GM06990 (cell line): ENCODE measurements at regions not wholly inside any gene's neighbourhood (a gene's known extent, or its start where the extent isn't known, plus 50 kb on each side); places are given as distances from the start of the nearest gene placed in this dataset.

Experiments used
- DNase-seq: peaks from one replicate; pipeline ENCODE4 v3.0.0-alpha.2; 2011; ENCODE audit not compliant: insufficient read length; ENCODE audit errors: extremely low read depth
- H3K27me3 ChIP-seq: replicated peaks from 2 replicates; pipeline ENCODE4 v1.6.0; 2011; ENCODE audit warnings: low read length; ENCODE audit not compliant: control insufficient read depth, insufficient read depth
- H3K36me3 ChIP-seq: 2 replicates; pipeline ENCODE4 v1.5.1; 2011; ENCODE audit warnings: low read length; ENCODE audit not compliant: control insufficient read depth, insufficient read depth
- H3K4me3 ChIP-seq: replicated peaks from 2 replicates; pipeline ENCODE4 v1.5.1; 2011; ENCODE audit warnings: low read depth, mild to moderate bottlenecking, control low read depth, low read length
- TF ChIP-seq, protein P1 (sequence below): IDR thresholded peaks from 2 replicates; pipeline ENCODE4 v1.5.1; 2011; ENCODE audit warnings: low read length, control low read depth, mild to moderate bottlenecking, inconsistent platforms; ENCODE audit not compliant: insufficient read depth, poor library complexity, severe bottlenecking

DNA sequence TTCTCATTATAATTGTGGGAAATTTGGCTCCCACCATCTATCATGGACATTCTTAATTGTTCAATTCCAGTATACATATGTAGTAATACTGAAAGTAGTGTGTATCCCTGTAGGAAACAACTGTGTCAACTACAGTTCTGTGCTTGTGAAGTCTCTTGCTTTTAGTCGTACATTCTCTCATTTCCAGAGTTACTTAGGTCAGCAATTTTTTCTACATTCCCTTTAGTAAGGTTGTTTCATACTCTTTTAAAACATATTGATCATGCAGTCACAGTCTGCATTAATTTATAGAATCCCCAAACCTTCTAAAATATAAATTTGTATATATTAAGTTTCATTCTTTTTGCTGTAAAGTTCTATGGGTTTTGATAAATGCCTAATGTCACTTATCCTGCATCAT is 289.2 kb upstream of the PCDH10 start:
- Histone ChIP-seq H3K27me3 (no peaks in the 10 kb centered on the region), H3K4me3 (no peak overlapping the region), H3K36me3 (no peaks in the 10 kb centered on the region)
- TF ChIP-seq, protein P1, sequence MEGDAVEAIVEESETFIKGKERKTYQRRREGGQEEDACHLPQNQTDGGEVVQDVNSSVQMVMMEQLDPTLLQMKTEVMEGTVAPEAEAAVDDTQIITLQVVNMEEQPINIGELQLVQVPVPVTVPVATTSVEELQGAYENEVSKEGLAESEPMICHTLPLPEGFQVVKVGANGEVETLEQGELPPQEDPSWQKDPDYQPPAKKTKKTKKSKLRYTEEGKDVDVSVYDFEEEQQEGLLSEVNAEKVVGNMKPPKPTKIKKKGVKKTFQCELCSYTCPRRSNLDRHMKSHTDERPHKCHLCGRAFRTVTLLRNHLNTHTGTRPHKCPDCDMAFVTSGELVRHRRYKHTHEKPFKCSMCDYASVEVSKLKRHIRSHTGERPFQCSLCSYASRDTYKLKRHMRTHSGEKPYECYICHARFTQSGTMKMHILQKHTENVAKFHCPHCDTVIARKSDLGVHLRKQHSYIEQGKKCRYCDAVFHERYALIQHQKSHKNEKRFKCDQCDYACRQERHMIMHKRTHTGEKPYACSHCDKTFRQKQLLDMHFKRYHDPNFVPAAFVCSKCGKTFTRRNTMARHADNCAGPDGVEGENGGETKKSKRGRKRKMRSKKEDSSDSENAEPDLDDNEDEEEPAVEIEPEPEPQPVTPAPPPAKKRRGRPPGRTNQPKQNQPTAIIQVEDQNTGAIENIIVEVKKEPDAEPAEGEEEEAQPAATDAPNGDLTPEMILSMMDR, result no peak
- no peak for DNase-seq

DNA sequence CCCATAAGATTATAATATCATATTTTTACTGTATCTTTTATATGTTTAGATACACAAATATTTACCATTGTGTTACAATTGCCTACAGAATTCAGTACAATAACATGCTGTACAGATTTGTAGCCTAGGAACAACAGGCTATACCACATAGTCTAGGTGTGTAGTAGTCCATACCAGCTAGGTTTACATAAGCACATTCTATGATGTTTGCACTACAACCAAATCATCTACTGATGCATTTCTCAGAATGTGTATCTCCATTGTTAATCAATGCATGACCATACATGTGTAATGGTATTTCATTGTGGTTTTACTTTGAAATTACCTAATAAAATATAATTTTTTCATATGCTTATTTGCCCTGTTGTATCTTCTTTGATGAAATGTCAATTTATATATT is 288.1 kb upstream of the PCDH10 start:
- no peaks in the 10 kb centered on the region for H3K27me3 ChIP-seq
- H3K4me3 ChIP-seq, result no peak overlapping the region
- no peaks in the 10 kb centered on the region for H3K36me3 ChIP-seq
- no peak for DNase-seq
- TF ChIP-seq, protein P1, result no peak

DNA sequence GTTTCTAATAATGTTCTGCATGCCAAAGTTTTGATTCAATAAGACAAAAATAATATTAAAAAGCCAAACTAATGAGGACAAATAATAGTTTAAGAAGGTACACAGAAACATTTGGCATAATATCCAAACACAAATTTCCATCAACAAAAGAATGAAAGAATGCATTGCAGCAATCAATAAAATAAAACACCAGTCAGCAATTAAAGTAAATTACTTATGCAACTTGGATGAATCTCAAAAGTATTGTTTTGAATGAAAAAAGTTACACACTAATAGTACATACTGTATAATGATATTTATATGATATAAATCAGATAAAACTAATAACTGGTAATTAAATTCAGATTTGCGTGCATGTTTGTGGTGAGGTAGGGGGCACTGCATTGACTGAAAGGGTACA is 285.5 kb upstream of the PCDH10 start:
- Histone ChIP-seq H3K27me3 (no peaks in the 10 kb centered on the region), H3K36me3 (no peaks in the 10 kb centered on the region), H3K4me3 (no peak overlapping the region)
- no peak for DNase-seq
- TF ChIP-seq, protein P1, result no peak

DNA sequence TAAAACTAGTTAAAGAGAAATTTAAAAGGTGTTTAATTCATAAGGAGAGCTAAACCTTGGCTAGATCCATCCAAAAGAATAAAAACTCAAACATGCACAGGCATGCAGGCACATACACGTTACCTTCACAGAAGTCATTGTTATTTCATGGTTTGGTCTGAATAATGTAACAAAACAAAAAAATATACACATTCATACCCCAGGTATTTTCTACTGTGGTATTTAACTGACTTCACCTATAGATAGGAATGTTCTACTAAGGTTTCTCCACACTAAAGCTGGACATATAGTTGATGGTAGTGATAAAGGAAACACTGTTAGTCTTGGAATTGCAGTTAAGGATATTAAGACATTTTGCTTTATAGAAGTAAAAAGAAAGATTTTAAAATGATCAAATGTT is 283.6 kb upstream of the PCDH10 start:
- DNase-seq, result no peak
- TF ChIP-seq, protein P1, result no peak
- Histone ChIP-seq H3K4me3 (no peak overlapping the region), H3K36me3 (no peaks in the 10 kb centered on the region), H3K27me3 (no peaks in the 10 kb centered on the region)

DNA sequence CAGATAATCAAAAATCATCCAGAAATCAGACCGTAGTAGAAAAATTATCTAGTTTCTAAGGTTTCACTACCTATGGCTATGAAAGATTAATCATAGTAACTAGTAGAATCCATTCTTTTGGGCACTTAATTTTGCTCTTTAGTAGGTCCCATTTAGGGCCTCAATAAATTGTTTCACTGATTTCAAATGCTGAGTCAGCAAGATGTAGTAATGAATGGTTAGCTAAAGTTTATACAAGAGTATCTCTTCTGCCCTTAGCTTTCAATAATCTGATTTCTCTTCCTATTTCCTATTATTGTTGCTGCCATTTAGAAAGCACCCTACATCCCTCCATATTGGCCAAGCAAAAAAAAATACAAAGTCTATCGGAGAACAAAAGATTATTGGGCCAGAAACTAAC is 283.2 kb upstream of the PCDH10 start:
- TF ChIP-seq, protein P1, result no peak
- no peaks in the 10 kb centered on the region for H3K36me3 ChIP-seq
- H3K27me3 ChIP-seq, result no peaks in the 10 kb centered on the region
- no peak overlapping the region for H3K4me3 ChIP-seq
- DNase-seq, result no peak

DNA sequence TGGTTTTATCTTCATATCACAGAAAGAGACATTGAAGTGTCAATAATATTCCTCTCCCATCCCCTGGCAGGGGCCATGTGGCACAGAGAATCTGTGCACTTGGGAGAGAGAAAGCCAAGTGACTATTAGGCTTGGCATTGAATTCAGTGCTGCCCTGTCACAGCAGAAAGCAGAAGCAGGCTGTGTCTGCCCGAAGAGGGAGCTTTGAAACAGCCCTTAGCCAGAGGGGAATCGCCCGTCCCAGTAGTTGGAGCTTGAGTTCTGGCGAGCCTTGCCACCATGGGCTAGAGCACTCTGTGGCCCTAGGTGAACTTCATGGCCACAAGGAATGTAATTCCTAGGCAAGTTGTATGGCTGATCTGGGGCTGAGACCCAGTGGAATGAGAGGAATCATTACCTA is 282.5 kb upstream of the PCDH10 start:
- no peak for DNase-seq
- Histone ChIP-seq H3K4me3 (no peak overlapping the region), H3K36me3 (no peaks in the 10 kb centered on the region), H3K27me3 (no peaks in the 10 kb centered on the region)
- TF ChIP-seq, protein P1, result no peak
